ENCODE measurements at regions not wholly inside any gene's neighbourhood (a gene's known extent, or its start where the extent isn't known, plus 50 kb on each side); places are given as distances from the start of the nearest gene placed in this dataset.

DNA sequence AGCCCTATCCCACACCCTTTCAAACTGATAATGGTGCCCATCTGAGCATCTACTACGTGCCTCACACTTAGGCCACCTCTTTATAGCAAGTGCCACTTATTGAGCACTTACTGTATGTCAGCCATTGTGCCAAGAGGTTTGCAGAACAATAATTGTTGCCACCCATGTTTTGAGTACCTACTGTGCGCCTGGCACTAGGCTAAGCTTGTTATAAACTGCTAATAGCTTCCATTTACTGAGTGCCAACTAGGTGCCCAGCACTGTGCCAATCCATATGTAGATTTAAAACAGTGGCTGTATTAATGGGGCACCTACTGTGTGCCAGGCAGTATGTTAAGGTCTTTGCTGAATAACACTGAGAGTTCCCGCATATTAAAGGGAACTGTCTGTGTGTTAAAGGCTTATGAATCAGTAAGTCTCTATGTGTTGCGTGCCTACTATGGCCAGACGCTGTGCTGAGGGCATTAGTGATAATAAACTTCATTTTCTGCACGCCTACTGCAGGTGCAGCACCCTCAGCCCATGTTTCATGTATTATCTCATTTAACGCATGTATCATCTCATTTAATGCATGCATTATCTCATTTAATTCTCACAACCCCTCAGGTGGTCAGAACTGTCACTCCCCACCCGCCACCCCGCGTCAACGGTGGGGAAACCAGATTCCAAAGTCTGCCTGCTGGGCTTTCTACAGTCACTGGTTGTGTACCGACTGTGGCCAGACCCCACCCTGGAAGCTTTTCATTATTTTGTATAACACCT lies 105.0 kb downstream of the PTPRS start (continued):
- no peak for TF ChIP-seq EZH2 (IDR thresholded peaks at IDR 0.05; ENCODE audit: low read depth, low read length, severe bottlenecking)
- TF ChIP-seq, protein P1, sequence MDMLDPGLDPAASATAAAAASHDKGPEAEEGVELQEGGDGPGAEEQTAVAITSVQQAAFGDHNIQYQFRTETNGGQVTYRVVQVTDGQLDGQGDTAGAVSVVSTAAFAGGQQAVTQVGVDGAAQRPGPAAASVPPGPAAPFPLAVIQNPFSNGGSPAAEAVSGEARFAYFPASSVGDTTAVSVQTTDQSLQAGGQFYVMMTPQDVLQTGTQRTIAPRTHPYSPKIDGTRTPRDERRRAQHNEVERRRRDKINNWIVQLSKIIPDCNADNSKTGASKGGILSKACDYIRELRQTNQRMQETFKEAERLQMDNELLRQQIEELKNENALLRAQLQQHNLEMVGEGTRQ (IDR thresholded peaks at IDR 0.05; ENCODE audit: low read length), result no peak
- no peak for TF ChIP-seq SIRT6 (IDR thresholded peaks at IDR 0.05; ENCODE audit: low read length)
- TF ChIP-seq MAFK (IDR thresholded peaks at IDR 0.05; ENCODE audit: low read depth, low read length), result no peak
- no peak for TF ChIP-seq GABPA (IDR thresholded peaks at IDR 0.05; ENCODE audit: borderline replicate concordance, insufficient read depth, low read length)
- no peak for TF ChIP-seq ASH2L (IDR thresholded peaks at IDR 0.05; ENCODE audit: low read length)
- TF ChIP-seq TEAD4 (IDR thresholded peaks at IDR 0.05; ENCODE audit: low read depth, low read length), result no peak
- no peak for TF ChIP-seq RNF2 (IDR thresholded peaks at IDR 0.05; ENCODE audit: borderline replicate concordance, low read depth, low read length, missing control alignments, poor library complexity, severe bottlenecking)
- no peak for TF ChIP-seq JUND (IDR thresholded peaks at IDR 0.05; ENCODE audit: low read length)
- TF ChIP-seq, protein P2, sequence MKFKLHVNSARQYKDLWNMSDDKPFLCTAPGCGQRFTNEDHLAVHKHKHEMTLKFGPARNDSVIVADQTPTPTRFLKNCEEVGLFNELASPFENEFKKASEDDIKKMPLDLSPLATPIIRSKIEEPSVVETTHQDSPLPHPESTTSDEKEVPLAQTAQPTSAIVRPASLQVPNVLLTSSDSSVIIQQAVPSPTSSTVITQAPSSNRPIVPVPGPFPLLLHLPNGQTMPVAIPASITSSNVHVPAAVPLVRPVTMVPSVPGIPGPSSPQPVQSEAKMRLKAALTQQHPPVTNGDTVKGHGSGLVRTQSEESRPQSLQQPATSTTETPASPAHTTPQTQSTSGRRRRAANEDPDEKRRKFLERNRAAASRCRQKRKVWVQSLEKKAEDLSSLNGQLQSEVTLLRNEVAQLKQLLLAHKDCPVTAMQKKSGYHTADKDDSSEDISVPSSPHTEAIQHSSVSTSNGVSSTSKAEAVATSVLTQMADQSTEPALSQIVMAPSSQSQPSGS (IDR thresholded peaks at IDR 0.05; ENCODE audit: low read length), result no peak

Measured in H1 (cell line).